ENCODE measurements at regions not wholly inside any gene's neighbourhood (a gene's known extent, or its start where the extent isn't known, plus 50 kb on each side); places are given as distances from the start of the nearest gene placed in this dataset.

GRCh38 chr11:95339086-95339901, 108.3 kb upstream of the SESN3 start:
- H3K4me1 ChIP-seq (ENCODE audit: control insufficient read depth in 1 of 2, insufficient read depth in 2 of 2, low read length in 2 of 2), result no peaks in the 10 kb centered on the region
- H3K9me3 ChIP-seq (ENCODE audit: control insufficient read depth in 1 of 2, insufficient read depth in 1 of 2, low read depth in 1 of 2, low read length in 2 of 2), result no peaks in the 10 kb centered on the region
- no peaks in the 10 kb centered on the region for H3K9me2 ChIP-seq (ENCODE audit: insufficient read depth)
- no peak overlapping the region for H2AFZ ChIP-seq (ENCODE audit: low read depth, low read length, poor library complexity, severe bottlenecking)
- H3K4me3 ChIP-seq (replicated peaks in 1 of 2; ENCODE audit: low read depth in 1 of 2, low read length in 2 of 2), result no peak overlapping the region
- ChIA-PET RAD21 (ENCODE audit: low non-redundant PET in 1 of 2, low total read pairs in 2 of 2, uncharacterized antibody in 2 of 2, unreplicated experiment in 2 of 2) (no interaction called here), CTCF (no interaction called here), POLR2A (no interaction called here)
- TF ChIP-seq ZBTB33 (IDR thresholded peaks at IDR 0.05; ENCODE audit: extremely low read depth, insufficient replicate concordance, low read length), result no peak
- TF ChIP-seq EZH2phosphoT487 (IDR thresholded peaks at IDR 0.05; ENCODE audit: borderline replicate concordance), result no peak
- no peak for TF ChIP-seq SIN3A (IDR thresholded peaks at IDR 0.05; ENCODE audit: low read depth)
- no peak for TF ChIP-seq POLR2A (IDR thresholded peaks at IDR 0.05; ENCODE audit: borderline replicate concordance, extremely low read depth, insufficient read depth, insufficient read length)
- no peak for TF ChIP-seq CTCF (IDR thresholded peaks at IDR 0.05 in 2 of 3, conservative IDR thresholded peaks at IDR 0.05 in 1 of 3; ENCODE audit: borderline replicate concordance in 1 of 3, insufficient read depth in 1 of 3, low read depth in 2 of 3, low read length in 2 of 3)
- TF ChIP-seq ZNF274 (IDR thresholded peaks at IDR 0.05; ENCODE audit: low read depth, low read length), result no peak
- TF ChIP-seq RAD21 (IDR thresholded peaks at IDR 0.05; ENCODE audit: low read depth), result no peak
- TF ChIP-seq SP1 (IDR thresholded peaks at IDR 0.05; ENCODE audit: low read depth), result no peak
- no peak for TF ChIP-seq SRF (IDR thresholded peaks at IDR 0.05; ENCODE audit: low read depth)
- no peak overlapping the region for H3K27ac ChIP-seq (ENCODE audit: low read depth, low read length)
- no peaks in the 10 kb centered on the region for H3K36me3 ChIP-seq (ENCODE audit: control insufficient read depth in 1 of 2, insufficient read depth in 2 of 2, low read length in 2 of 2)
- DNase-seq (ENCODE audit: low read depth, low spot score) (no peak), ATAC-seq (no peak)
- no peak overlapping the region for H3K9ac ChIP-seq (ENCODE audit: low read length)
- no TSS peak for BruUV-seq (replicated peaks)
- intact Hi-C loops (cut with micrococcal nuclease), result no loop called here
- no peaks in the 10 kb centered on the region for H4K20me1 ChIP-seq (ENCODE audit: insufficient read depth)
- no peaks in the 10 kb centered on the region for H3K79me2 ChIP-seq (ENCODE audit: insufficient read depth, low read length)
- no peaks in the 10 kb centered on the region for H3K27me3 ChIP-seq (ENCODE audit: insufficient read depth, low read length)
- H3K4me2 ChIP-seq (ENCODE audit: low read length), result no peak overlapping the region

All from HCT116 (cell line).